Activated CD4-positive, alpha-beta T cell treated with anti-CD3 and anti-CD28 coated beads for 48 hours (primary cell): ENCODE measurements at regions not wholly inside any gene's neighbourhood (a gene's known extent, or its start where the extent isn't known, plus 50 kb on each side); places are given as distances from the start of the nearest gene placed in this dataset.
"Not testable (repeated sequence)": the region's sequence is repeated elsewhere in the genome, so short reads cannot be mapped to it uniquely, and the experiment has no call there.

Experiments
- DNase-seq: peaks from one replicate; pipeline ENCODE4 v3.0.0-alpha.2; 2020

- DNase-seq: no peak
These were observed 562.2 kb upstream of the IMPG1 start for GRCh38 chr6:76634695-76635094.

GRCh38 chr6:76633259-76633658 is 560.8 kb upstream of the IMPG1 start:
- DNase-seq: no peak

GRCh38 chr6:76631622-76632021 is 559.2 kb upstream of the IMPG1 start:
- no peak for DNase-seq

GRCh38 chr6:76615395-76615794 is 542.9 kb upstream of the IMPG1 start:
- DNase-seq: no peak

GRCh38 chr6:76612954-76613353 is 540.5 kb upstream of the IMPG1 start:
- no peak for DNase-seq

GRCh38 chr6:76609160-76609559 is 536.7 kb upstream of the IMPG1 start:
- no peak for DNase-seq

GRCh38 chr6:76594109-76594508 is 521.6 kb upstream of the IMPG1 start:
- DNase-seq: no peak

GRCh38 chr6:76593668-76594067 is 521.2 kb upstream of the IMPG1 start:
- no peak for DNase-seq

- no peak for DNase-seq
These were observed 520.1 kb upstream of the IMPG1 start for GRCh38 chr6:76592566-76592965.

GRCh38 chr6:76587271-76587670 is 514.8 kb upstream of the IMPG1 start:
- DNase-seq: no peak

GRCh38 chr6:76584121-76584520 is 511.7 kb upstream of the IMPG1 start:
- DNase-seq: no peak

- no peak for DNase-seq
These were observed 506.3 kb upstream of the IMPG1 start for GRCh38 chr6:76578746-76579145.

- no peak for DNase-seq
These were observed 502.3 kb upstream of the IMPG1 start for GRCh38 chr6:76574746-76575145.

GRCh38 chr6:76565932-76566331 is 493.5 kb upstream of the IMPG1 start:
- no peak for DNase-seq

- not testable (repeated sequence) for DNase-seq
These were observed 489.9 kb upstream of the IMPG1 start for GRCh38 chr6:76562371-76562770.

GRCh38 chr6:76560851-76561755 is 488.6 kb upstream of the IMPG1 start:
- DNase-seq: not testable (repeated sequence)

- no peak for DNase-seq
These were observed 480.8 kb upstream of the IMPG1 start for GRCh38 chr6:76553256-76553655.

GRCh38 chr6:76552268-76552667 is 479.8 kb upstream of the IMPG1 start:
- no peak for DNase-seq

- no peak for DNase-seq
These were observed 461.2 kb upstream of the IMPG1 start for GRCh38 chr6:76533661-76534060.

- DNase-seq: no peak
These were observed 460.2 kb upstream of the IMPG1 start for GRCh38 chr6:76532647-76533046.

GRCh38 chr6:76518443-76518842 is 446.0 kb upstream of the IMPG1 start:
- no peak for DNase-seq

GRCh38 chr6:76516924-76517323 is 444.5 kb upstream of the IMPG1 start:
- DNase-seq: no peak

- no peak for DNase-seq
These were observed 438.0 kb upstream of the IMPG1 start for GRCh38 chr6:76510489-76510888.

GRCh38 chr6:76509397-76509796 is 436.9 kb upstream of the IMPG1 start:
- no peak for DNase-seq

- no peak for DNase-seq
These were observed 434.3 kb upstream of the IMPG1 start for GRCh38 chr6:76506808-76507207.
